Parathyroid adenoma (tissue), 2 donors: ENCODE measurements at regions not wholly inside any gene's neighbourhood (a gene's known extent, or its start where the extent isn't known, plus 50 kb on each side); places are given as distances from the start of the nearest gene placed in this dataset.
"Not testable (repeated sequence)": the region's sequence is repeated elsewhere in the genome, so short reads cannot be mapped to it uniquely, and the experiment has no call there.

Experiments used
- H2AFZ ChIP-seq: fragments of 300-600 bp; sonication (generic); one replicate; pipeline ENCODE4 v1.7.0; 2017; ENCODE audit warnings: antibody characterized with exemption, mild to moderate bottlenecking
- H3K27ac ChIP-seq: fragments of 300-600 bp; sonication (generic); one replicate; pipeline ENCODE4 v1.7.0; 2017
- H3K27me3 ChIP-seq: fragments of 300-600 bp; sonication (generic); one replicate; pipeline ENCODE4 v1.7.0; 2017; ENCODE audit warnings: low read length; ENCODE audit not compliant: control insufficient read depth, insufficient read depth
- H3K36me3 ChIP-seq: fragments of 300-600 bp; sonication (generic); one replicate; pipeline ENCODE4 v1.7.0; 2017; ENCODE audit warnings: low read length; ENCODE audit not compliant: control insufficient read depth, insufficient read depth
- H3K4me1 ChIP-seq: fragments of 300-600 bp; sonication (generic); one replicate; pipeline ENCODE4 v1.7.0; 2017; ENCODE audit warnings: control low read depth
- H3K4me2 ChIP-seq: fragments of 300-600 bp; sonication (generic); one replicate; pipeline ENCODE4 v1.7.0; 2017; ENCODE audit warnings: low read length
- H3K4me3 ChIP-seq: fragments of 300-600 bp; sonication (generic); one replicate; pipeline ENCODE4 v1.7.0; 2017; ENCODE audit warnings: low read depth, low read length
- H3K79me2 ChIP-seq: fragments of 300-600 bp; sonication (generic); one replicate; pipeline ENCODE4 v1.7.0; 2017; ENCODE audit warnings: control low read depth
- H3K9ac ChIP-seq: fragments of 300-600 bp; sonication (generic); one replicate; pipeline ENCODE4 v1.7.0; 2017; ENCODE audit warnings: mild to moderate bottlenecking
- H3K9me3 ChIP-seq: fragments of 300-600 bp; sonication (generic); one replicate; pipeline ENCODE4 v1.7.0; 2017; ENCODE audit warnings: low read length; ENCODE audit not compliant: control insufficient read depth
- TF ChIP-seq, protein P1 (sequence below): fragments of 300-600 bp; sonication (generic); IDR thresholded peaks from one replicate; pipeline ENCODE4 v1.7.0; 2017; ENCODE audit warnings: antibody characterized with exemption, mild to moderate bottlenecking
- donor health status: primary hyperparathyroidism.

- H3K36me3 ChIP-seq: no peaks in the 10 kb centered on the region
- no peak overlapping the region for H3K27ac ChIP-seq
- H3K27me3 ChIP-seq: no peaks in the 10 kb centered on the region
- no peak overlapping the region for H2AFZ ChIP-seq
- TF ChIP-seq, protein P1, sequence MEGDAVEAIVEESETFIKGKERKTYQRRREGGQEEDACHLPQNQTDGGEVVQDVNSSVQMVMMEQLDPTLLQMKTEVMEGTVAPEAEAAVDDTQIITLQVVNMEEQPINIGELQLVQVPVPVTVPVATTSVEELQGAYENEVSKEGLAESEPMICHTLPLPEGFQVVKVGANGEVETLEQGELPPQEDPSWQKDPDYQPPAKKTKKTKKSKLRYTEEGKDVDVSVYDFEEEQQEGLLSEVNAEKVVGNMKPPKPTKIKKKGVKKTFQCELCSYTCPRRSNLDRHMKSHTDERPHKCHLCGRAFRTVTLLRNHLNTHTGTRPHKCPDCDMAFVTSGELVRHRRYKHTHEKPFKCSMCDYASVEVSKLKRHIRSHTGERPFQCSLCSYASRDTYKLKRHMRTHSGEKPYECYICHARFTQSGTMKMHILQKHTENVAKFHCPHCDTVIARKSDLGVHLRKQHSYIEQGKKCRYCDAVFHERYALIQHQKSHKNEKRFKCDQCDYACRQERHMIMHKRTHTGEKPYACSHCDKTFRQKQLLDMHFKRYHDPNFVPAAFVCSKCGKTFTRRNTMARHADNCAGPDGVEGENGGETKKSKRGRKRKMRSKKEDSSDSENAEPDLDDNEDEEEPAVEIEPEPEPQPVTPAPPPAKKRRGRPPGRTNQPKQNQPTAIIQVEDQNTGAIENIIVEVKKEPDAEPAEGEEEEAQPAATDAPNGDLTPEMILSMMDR: no peak
- no peaks in the 10 kb centered on the region for H3K4me1 ChIP-seq
- no peak overlapping the region for H3K4me3 ChIP-seq
- no peaks in the 10 kb centered on the region for H3K79me2 ChIP-seq
- no peak overlapping the region for H3K9ac ChIP-seq
- no peaks in the 10 kb centered on the region for H3K9me3 ChIP-seq
- H3K4me2 ChIP-seq: peak overlapping the region; percentile 50
Observed at GRCh38 chr20:30487947-30488926, 769.2 kb upstream of the DEFB115 start.

DNA sequence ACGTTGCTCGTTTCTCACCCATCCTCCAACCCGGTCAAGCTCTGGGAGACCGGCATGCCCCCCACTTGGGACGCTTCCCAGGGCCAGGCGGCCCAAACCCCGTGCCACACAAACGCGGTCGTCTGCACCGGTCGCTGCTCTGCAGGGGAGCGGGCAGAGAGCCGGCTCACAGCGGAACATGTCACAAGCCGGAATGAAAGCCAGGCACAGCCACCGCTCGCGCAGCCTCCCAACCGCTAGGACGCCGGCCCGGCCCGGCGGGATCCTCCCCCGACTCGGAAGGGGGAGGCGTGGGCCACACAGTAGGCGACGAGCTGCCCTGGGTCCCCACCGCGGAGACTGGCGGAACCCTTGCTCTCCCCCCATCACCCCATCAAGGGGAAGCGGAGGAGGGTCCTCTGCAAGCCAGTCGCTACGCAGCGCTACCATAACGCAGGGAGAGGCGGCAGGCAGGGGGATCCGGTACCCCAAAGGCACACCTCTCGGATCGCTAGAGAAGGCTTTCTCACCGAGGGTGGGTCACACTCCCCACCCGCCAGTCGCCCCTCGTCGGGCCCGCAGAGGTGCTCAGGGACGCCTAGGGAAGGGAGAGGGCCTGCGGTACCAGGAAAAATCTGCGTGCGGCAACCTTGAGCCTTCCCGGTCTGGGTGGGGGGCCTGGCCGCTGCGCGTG is 768.4 kb upstream of the DEFB115 start:
- no peak overlapping the region for H2AFZ ChIP-seq
- H3K4me2 ChIP-seq: peak overlapping the region; percentile 50
- no peaks in the 10 kb centered on the region for H3K27me3 ChIP-seq
- no peaks in the 10 kb centered on the region for H3K36me3 ChIP-seq
- H3K79me2 ChIP-seq: no peaks in the 10 kb centered on the region
- peak overlapping the region; percentile 5 for H3K4me3 ChIP-seq
- no peaks in the 10 kb centered on the region for H3K9me3 ChIP-seq
- no peak overlapping the region for H3K9ac ChIP-seq
- no peak overlapping the region for H3K27ac ChIP-seq
- TF ChIP-seq, protein P1: no peak
- H3K4me1 ChIP-seq: no peaks in the 10 kb centered on the region

DNA sequence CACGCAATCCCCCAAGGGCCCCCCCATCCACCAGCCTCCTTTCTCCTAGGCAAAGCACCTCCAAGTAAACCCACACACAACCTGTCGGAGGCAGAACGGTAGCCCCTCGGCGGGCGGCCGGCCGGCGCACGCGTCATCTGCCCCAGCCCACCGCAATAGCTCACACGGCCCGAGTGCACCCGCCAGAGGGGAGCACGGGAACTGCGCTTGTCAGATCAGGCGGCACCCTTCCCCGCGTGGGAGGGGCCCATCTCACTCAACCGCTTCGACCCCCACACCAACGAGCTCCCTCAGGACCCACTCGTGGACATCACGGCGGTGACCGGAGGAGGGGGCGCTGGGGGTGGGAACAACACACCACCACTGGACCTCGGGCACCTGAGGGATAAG is 767.9 kb upstream of the DEFB115 start:
- Histone ChIP-seq H3K36me3 (no peaks in the 10 kb centered on the region), H3K9ac (no peak overlapping the region), H3K4me1 (no peaks in the 10 kb centered on the region), H3K27ac (no peak overlapping the region), H3K4me2 (peak overlapping the region; percentile 50), H3K79me2 (no peaks in the 10 kb centered on the region), H3K4me3 (no peak overlapping the region), H3K9me3 (no peaks in the 10 kb centered on the region), H3K27me3 (no peaks in the 10 kb centered on the region), H2AFZ (no peak overlapping the region)
- TF ChIP-seq, protein P1: no peak

DNA sequence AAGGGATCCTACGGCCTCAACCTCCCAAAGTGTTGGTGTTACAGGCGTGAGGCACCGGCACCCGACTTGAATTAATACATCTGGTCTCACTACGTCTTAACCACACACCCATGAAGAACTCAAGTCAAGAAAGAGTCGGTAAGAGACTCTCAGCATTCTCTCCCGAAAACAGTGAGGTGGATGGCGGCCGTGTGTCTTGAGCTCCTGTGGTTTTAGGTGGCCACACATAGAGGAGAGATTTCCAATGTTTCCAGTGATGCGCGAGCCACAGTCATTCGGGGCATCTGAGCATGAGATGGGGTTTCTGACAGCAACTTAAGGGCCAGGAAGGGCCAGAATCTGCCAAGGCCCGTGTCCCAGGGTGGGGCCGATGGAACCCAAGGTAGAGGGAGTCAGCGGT is 766.4 kb upstream of the DEFB115 start:
- Histone ChIP-seq H3K9ac (no peak overlapping the region), H3K4me1 (no peaks in the 10 kb centered on the region), H3K27me3 (no peaks in the 10 kb centered on the region), H3K27ac (no peak overlapping the region), H2AFZ (no peak overlapping the region), H3K4me2 (no peak overlapping the region), H3K4me3 (no peak overlapping the region), H3K36me3 (no peaks in the 10 kb centered on the region), H3K79me2 (no peaks in the 10 kb centered on the region), H3K9me3 (no peaks in the 10 kb centered on the region)
- TF ChIP-seq, protein P1: no peak

- not testable (repeated sequence) for H3K79me2 ChIP-seq, H3K4me2 ChIP-seq, H3K9me3 ChIP-seq, H3K36me3 ChIP-seq, H3K4me3 ChIP-seq, H3K27me3 ChIP-seq, H3K27ac ChIP-seq, H3K9ac ChIP-seq, H2AFZ ChIP-seq, H3K4me1 ChIP-seq
Observed at GRCh38 chr20:30496656-30497055, 760.8 kb upstream of the DEFB115 start.

GRCh38 chr20:30497191-30497590 is 760.3 kb upstream of the DEFB115 start:
- H2AFZ ChIP-seq, H3K4me1 ChIP-seq, H3K9me3 ChIP-seq, H3K4me3 ChIP-seq, H3K27ac ChIP-seq, H3K4me2 ChIP-seq, H3K36me3 ChIP-seq, H3K79me2 ChIP-seq, H3K9ac ChIP-seq, H3K27me3 ChIP-seq: not testable (repeated sequence)
